HPDE6-E6E7 (cell line): ENCODE measurements at regions not wholly inside any gene's neighbourhood (a gene's known extent, or its start where the extent isn't known, plus 50 kb on each side); places are given as distances from the start of the nearest gene placed in this dataset.

Experiments
- DNase-seq: peaks from one replicate; pipeline ENCODE4 v3.0.0; 2011; ENCODE audit warnings: missing footprints; ENCODE audit errors: extremely low spot score

DNA sequence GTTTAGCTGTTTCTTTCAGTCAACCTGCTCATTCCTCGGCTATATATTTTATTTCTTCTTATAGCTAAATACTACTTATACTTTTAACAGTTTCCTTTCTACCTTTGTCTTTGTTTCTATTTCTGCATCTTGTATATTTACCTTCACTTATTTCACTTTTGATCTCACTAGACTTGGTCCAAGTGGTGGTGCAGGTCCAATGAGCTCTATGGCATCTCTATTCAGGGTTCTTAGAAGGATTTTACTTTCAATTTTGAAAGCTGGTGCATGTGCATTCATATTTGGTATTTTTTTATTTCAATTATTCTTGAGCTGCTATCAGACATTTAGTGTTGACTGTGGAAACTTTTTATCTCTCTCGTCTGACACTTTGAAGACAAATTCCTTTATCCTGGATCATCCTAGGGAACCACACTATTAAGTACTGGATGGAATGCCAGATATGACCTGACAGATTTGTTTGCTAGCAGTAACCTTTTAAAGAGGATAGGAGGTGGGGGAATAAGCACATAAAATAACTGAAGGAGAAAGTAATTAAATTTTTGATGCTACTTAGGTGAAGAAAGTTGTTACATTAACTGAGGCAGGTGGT lies 123.1 kb upstream of the PJA2 start:
- DNase-seq = no peak

DNA sequence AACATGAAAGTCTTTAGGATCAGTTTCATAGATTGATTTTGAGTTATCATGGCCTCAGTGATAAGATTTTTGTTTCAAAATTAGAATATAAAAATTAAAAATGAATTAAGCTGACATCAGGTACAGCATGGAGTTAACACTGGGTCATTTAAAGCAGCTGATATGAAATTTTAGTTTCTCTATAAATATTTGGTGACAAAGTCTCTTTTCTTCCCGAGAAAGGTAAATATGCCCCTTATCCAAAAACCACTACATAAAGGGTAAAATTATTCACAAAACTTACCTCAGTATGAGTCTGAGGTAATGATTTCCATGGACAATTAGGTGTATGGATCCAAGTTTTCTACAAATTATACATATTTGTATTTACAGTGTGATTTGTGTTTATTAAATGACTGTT lies 121.5 kb upstream of the PJA2 start:
- no peak for DNase-seq

DNA sequence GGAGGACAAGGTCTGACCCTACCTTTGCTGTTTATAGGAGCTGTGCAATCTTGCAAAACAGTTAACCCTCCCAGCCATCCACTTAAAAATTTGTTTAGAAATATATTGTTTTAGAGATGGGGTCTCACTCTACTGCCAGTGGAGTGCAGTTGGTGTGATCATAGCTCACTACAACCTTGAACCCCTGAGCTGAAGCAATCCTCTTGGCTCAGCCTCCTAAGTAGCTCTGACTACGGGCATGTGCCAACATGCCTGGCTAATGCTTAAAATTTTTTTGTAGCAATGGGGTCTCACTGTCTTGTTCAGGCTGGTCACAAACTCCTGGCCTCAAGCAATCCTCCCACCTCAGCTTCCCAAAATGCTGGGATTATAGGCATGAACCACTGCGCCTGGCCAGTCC lies 120.2 kb upstream of the PJA2 start:
- no peak for DNase-seq

DNA sequence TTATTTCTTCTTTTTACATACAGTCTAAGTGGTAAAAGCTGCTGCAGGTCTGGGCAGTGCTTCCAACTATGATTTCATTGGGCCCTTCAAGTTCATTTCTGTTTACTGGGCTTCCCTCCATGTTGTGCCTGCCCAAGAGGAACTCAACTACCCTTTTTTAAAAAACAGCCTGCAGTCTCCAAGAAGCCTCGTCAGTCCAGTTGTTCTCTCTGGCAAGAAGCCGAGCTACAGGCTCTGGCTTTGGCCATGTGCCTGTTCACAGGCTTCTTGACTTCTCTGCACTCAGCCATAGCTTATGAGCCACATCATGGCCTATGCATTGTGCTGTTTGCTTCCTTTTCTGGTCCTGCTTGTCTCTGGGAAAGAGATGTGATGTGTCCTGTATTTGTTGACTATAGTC lies 119.7 kb upstream of the PJA2 start:
- DNase-seq = no peak

DNA sequence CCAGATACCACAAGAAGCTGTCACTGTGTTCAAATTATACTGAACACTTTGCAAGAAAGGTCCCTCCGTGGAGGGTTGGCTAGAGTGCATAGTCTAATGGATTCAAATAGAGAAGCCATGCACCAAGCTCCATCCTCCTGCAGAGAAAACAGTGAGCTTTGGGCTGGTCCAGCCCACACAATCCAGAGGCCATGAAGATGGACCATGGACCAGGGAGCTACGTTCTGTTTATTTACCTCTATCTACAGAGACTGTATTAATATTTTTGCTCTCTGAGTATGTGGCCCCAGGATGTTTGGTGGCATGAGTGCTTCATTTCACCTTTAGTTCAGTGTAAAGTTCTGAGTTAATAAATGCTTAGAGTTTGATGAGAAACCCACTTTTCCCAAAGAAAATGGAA lies 114.8 kb upstream of the PJA2 start:
- DNase-seq = no peak

DNA sequence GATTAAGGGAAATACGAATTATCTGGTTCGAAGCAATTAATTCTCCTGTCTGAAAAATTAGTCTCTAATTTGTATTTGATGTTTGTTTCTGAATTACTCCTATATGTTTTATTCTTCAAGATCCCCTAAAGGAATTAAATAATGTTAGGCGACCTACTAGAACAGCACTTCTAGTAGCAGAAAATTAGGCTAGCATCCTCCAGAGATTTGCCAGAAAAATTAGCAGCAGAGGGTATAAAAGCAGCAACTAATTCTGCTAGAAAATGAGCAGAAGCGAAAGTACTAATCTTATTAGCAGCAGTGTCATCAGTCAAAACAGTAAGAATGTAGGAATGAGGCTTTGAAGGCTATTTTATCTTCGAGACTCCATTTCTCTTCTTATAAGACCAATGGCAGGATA lies 114.3 kb upstream of the PJA2 start:
- no peak for DNase-seq

DNA sequence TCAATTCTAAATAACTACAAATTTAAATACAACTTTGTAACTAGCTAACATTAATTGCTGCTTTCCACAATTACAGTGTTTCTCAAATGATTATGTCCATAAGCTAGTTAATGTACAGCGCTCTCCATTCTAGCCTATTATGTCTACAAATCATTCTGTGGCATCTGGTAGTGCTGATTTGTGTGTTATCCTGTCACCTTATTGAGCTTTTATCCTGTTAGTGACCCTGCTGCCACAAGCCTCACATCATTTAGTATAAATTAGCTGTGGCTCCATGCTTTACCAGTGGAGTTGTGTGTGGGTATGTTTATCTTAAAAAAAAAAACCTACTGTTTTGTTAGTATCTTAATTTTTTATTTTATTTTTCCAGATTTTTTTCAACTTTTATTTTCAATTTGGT lies 112.6 kb upstream of the PJA2 start:
- no peak for DNase-seq

DNA sequence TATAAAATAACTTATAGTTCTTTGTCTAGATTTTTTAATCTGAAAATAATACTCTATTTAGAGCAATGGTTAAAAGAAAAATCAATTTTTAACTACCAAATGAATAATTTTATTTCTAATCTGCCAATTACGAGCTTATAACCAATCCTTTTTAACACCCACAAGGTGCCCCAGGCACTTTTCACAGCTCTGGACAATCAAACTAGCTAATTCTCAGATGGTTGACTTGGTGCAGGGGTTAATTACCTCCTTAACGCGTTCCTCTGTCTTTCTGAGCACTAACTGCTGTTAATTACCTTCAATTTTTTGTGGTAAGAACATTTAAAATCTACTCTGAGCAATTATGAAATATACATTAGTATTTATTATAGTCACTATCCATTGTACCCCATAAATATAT lies 109.6 kb upstream of the PJA2 start:
- DNase-seq = no peak

DNA sequence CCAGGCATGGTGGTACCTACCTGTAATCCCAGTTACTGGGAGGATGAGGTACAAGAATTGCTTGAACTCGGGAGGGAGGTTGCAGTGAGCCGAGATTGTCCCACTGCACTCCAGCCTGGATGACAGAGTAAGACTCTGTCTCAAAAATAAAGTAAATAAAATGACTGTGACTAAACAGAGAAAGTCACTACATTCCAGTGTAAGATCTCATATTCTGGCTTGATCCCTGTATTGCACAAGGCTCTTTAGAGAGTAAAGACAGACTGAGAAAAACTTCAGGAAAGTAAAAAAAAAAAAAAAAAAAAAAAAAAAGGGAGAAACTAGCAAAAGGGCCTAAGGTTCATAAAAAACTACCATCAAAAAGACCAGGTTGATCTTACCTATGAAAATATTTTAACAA lies 106.6 kb upstream of the PJA2 start:
- DNase-seq = no peak

DNA sequence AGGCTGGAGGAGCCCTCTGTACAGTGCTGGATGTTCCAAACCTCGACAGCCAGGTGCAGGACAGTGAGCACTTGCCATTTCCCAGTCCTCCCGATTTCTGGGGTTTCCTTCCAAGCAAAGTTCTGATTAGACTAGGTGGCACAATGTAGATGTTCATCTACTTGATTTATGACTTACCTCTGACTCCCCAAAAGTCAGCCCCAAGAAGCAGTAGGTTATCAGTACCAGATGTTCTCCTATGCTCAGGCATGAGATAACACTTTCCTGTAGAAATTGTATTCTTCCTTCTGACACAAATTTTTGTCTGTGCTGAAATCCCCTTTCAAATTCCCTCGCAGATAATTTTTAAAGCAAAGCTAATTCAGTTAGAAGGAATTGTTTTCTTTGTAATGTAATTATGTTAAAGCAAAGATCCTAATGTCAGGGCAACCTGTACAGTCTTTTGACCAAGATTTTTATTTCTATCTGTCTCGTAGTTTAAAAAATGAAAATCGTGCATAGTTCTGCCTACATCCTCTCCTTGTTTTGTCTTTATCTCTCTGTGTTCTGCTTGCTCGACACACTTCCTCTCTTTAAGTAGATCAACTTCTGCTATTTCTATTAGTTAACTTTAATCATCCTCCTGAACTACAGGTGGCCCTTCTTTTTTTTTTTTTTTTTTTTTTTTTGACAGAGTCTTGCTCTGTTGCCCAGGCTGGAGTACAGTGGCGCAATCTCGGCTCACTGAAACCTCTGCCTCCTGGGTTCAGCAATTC lies 102.4 kb upstream of the PJA2 start:
- DNase-seq = no peak

DNA sequence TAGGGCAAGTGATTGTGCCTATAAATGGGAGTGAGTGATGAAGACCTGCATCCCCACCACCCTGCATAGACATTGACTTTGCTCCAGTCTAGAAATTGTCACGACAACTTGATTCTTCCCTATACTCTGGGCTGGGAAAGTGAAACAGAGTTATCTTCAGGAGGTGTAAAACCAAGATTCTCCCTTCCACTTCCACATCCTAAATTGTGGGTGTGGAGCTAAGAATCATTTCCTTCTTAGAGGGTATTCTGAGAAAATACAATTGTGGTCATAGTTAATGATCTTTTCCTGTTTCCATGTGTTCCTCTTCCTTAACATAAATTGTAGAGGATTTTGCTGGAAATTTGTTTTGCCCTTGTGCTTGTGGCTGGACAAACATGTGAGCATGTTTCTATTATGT lies 96.8 kb upstream of the PJA2 start:
- DNase-seq = no peak

DNA sequence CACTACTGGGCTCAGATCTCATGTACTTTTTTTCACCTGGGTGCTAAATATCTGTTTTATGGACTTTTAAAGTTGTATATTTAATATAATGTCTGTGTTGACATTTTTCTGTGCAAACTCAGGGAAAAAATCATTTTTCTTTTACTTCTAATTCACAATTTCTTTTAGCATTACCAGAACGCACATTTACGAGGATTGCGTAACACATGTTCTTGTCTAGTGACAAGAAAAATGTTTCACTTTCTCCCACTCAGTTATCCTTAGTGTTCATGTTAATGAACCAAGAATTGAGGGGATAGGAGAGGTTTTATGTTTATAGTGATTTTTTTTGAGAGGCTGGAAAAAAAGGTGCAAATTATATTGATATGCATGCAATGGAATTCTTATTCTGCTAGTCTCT lies 86.3 kb upstream of the PJA2 start:
- no peak for DNase-seq

DNA sequence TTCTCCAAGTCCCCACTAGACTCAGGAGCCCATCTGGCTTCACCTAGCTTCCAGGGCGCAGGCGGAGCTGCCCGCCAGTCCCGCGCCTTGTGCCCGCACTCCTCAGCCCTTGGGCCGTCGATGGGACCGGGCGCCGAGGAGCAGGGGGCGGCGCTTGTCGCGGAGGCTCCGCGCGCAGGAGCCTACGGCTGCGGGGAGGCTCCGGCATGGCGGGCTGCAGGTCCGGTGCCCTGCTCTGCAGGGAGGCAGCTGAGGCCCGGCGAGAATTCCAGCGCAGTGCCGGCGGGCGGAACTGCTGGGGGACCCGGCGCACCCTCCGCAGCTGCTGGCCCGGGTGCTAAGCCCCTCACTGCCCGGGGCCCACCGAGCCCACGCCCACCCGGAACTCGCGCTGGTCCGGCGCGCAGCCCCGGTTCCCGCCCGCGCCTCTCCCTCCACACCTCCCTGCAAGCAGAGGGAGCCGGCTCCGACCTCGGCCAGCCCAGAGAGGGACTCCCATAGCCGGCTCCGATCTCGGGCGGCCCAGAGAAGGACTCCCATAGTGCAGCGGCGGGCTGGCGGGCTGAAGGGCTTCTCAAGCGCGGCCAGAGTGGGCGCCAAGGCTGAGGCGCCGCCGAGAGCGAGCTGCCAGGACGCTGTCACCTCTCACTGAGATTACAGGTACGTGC lies 78.1 kb upstream of the PJA2 start:
- DNase-seq = no peak

DNA sequence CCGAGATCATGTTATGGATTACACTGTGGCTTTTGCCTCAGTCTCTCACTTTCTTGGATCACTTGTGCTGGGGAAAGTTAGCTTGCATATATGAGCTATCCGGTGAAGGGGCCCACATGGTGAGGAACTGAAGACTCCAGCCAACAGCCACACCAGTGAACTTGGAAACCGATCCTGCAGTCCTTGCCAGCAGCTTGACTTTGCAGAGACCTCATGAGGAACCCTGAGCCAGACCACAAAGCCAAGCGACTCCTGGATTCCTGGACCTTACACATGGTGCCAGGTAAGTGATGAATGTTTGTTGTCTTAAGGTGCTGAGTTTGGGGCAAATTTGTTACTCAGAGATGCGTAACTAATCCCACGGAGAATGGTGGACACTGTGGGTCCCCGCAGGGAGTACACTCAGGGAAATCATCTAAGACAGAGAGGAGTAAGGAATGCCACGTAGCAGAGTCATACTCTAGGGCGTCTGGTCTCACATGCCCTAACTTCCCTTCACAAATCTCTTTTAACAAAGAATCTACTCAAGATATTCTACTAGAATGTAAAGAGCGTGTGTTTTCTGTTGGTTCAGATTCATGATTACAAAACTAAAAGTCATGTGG lies 76.5 kb upstream of the PJA2 start:
- no peak for DNase-seq

DNA sequence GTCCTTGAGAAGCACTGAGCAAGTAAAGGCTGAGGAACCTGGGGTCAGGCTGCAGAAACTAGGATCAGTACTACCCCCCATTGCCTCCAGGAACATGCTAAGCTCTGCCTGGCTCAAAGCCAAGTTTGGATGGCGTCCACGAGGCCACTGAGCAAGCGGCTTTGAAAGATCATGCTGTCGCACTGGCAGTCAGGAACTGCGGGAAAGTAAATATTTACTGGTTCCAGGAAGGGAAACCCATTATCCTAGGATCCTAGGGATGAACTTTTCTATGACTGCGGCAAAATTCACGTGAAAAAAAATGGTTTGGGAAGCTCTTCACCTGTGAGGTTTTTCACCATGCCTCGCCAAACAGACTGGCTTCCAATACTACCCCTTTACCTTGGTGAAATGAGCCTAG lies 75.3 kb upstream of the PJA2 start:
- no peak for DNase-seq

DNA sequence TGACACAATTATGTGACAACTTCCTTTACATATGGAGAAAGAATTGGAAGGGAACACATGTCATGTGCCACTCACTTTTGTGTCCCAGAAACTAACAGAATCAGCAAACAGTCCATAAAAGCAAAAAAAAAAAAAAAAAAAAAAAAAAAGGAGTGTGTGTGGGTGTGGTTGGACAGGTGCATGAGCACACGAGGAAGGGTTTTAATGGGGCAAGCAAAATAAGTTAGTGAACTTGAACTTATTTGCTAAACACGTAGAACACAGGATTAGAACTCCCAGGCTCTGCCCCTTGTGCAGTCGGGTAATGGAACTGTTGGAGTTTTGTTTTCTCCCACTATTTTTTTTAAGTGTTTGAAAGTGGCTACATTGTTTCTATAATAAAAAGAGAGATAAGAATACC lies 74.8 kb upstream of the PJA2 start:
- no peak for DNase-seq

DNA sequence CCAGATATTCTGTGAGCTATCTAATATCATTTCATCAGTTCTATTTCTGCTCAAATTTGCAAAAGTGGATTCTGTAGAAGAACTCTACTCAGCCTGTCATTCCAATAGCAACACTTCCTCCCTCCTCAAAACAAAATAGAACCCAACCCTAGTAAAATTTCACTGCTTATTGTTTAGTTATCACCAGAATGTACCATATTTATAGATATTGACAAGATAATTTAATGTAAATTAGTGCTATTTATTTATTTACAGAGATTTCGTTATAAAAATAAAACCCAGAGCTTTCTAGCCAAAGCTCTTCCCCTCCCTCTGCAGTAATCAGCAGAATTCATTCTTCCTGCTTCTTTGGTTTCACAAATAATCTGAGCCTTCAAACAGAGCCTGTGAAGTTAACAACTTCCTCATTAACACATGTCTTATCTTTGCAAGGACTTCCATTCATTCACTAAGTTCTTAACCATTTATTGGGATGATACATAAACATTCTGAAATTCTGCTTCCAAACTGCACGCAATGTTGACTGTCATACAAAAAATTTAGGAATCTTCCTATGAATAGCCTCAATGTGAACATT lies 73.7 kb upstream of the PJA2 start:
- no peak for DNase-seq

DNA sequence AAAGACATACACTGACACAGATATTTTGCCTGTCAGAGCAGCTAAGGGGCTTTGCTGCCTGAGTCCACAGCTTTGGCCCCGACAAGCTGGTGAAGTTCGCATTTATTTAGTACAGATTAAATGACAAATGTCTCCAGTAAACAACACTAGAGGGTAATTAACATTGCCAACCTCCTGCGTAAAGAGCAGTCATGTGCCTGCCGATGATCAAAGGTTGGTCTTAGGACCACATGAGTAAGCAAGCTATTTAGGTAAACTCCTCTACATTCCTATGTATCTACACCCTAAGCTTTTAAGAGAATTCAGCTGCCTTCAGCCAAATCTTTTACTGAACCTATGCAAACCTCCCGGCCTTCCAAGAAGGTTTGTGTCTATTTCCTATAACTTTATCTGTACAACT lies 73.0 kb upstream of the PJA2 start:
- no peak for DNase-seq

DNA sequence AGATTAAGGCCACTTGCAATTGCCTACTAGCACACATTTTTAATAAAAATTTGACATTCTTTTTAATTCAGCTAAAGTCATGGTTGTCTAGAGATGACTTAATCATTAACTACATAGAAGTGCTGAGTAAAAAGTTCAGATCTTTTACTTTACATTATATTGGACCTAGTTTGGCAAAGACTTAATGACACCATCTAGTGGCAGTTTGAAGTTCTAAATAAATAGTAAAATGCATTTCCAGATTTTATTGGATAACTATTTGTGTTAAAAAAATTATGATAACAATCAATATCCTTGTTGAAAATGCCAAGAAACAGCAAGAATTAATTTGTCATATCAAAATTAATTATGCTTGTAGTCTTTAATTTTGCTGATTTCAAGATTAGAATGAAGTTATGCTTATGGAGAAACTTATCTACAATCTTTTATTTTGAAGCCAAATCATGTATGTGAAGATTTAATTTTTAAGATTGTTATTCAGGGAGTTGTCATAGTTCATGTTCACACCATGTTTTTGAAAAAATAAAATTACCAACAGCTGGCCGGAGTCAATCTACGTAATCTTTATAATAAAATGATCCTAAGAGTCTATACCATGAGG lies 69.6 kb upstream of the PJA2 start:
- DNase-seq = no peak

DNA sequence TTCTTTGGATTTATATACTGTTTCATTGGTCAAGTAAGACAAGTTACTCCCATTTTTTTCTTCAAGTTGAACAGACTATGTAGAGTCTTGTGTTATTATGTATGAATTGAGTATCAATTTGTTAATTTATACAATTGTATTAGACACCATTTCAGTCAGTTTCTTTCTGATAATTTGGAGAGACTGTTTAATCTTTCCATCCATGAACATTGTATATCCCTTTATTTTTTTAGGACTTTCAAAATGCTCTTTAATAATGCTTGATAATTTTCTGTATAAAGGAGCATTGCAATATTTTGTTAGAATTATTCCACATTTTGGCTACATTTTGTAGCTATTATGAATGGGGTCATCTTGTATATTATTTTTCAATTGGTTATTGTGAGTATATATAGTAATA lies 69.1 kb upstream of the PJA2 start:
- DNase-seq = no peak

DNA sequence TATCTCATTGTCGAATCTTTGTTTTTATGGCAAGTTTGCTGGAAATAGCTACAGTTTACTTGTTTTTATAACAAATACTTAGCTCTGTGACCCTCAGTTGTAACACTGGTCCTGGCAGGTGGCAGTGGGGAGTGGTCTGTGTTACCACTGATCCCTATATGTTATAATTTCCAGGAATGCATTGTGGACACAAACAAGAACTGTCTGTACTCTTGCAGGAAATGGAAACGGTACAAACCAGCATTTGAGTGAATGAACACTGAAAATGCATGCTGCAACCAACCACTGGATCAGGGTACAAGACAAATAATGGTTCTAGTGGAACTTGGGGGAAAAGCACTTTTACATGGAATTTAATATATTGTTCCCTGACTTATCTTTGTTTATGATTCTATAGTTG lies 66.5 kb upstream of the PJA2 start:
- DNase-seq = no peak
